Activated naive CD4-positive, alpha-beta T cell treated with Interleukin-2 at 50 U/mL for 16 hours (primary cell): ENCODE measurements at regions not wholly inside any gene's neighbourhood (a gene's known extent, or its start where the extent isn't known, plus 50 kb on each side); places are given as distances from the start of the nearest gene placed in this dataset.
"Not testable (repeated sequence)": the region's sequence is repeated elsewhere in the genome, so short reads cannot be mapped to it uniquely, and the experiment has no call there.

ENCODE experiments used
- DNase-seq: peaks from one replicate; pipeline ENCODE4 v3.0.0-alpha.2; 2020

GRCh38 chr4:138656990-138657389 lies 358.6 kb upstream of the NOCT start:
- DNase-seq = no peak

GRCh38 chr4:138655985-138656384 lies 359.6 kb upstream of the NOCT start:
- DNase-seq = no peak

- DNase-seq = no peak
These were observed 360.3 kb upstream of the NOCT start for GRCh38 chr4:138655286-138655685.

GRCh38 chr4:138650929-138651448 lies 364.6 kb upstream of the NOCT start:
- no peak for DNase-seq

GRCh38 chr4:138650495-138650894 lies 365.1 kb upstream of the NOCT start:
- no peak for DNase-seq

- no peak for DNase-seq
These were observed 368.1 kb upstream of the NOCT start for GRCh38 chr4:138647433-138647832.

GRCh38 chr4:138646383-138646782 lies 369.2 kb upstream of the NOCT start:
- no peak for DNase-seq

GRCh38 chr4:138645289-138645688 lies 370.3 kb upstream of the NOCT start:
- no peak for DNase-seq

GRCh38 chr4:138644322-138644721 lies 371.3 kb upstream of the NOCT start:
- DNase-seq = no peak

GRCh38 chr4:138643827-138644226 lies 371.8 kb upstream of the NOCT start:
- DNase-seq = no peak

- no peak for DNase-seq
These were observed 376.4 kb upstream of the NOCT start for GRCh38 chr4:138639018-138639741.

- DNase-seq = no peak
These were observed 378.8 kb upstream of the NOCT start for GRCh38 chr4:138636781-138637180.

GRCh38 chr4:138634915-138635314 lies 380.7 kb upstream of the NOCT start:
- DNase-seq = no peak

- DNase-seq = no peak
These were observed 382.0 kb upstream of the NOCT start for GRCh38 chr4:138633580-138633904.

GRCh38 chr4:138632856-138633579 lies 382.6 kb upstream of the NOCT start:
- DNase-seq = no peak

- no peak for DNase-seq
These were observed 384.9 kb upstream of the NOCT start for GRCh38 chr4:138630666-138631065.

- DNase-seq = no peak
These were observed 385.9 kb upstream of the NOCT start for GRCh38 chr4:138629669-138630068.

- no peak for DNase-seq
These were observed 384.9 kb upstream of the SLC7A11 start for GRCh38 chr4:138627096-138627495.

- not testable (repeated sequence) for DNase-seq
These were observed 380.2 kb upstream of the SLC7A11 start for GRCh38 chr4:138622362-138622761.

- no peak for DNase-seq
These were observed 374.6 kb upstream of the SLC7A11 start for GRCh38 chr4:138616775-138617174.

- DNase-seq = no peak
These were observed 372.4 kb upstream of the SLC7A11 start for GRCh38 chr4:138614398-138615142.

GRCh38 chr4:138612428-138612827 lies 370.3 kb upstream of the SLC7A11 start:
- DNase-seq = no peak

GRCh38 chr4:138611721-138612120 lies 369.6 kb upstream of the SLC7A11 start:
- DNase-seq = no peak

GRCh38 chr4:138611017-138611416 lies 368.9 kb upstream of the SLC7A11 start:
- DNase-seq = no peak
